Right cardiac atrium (tissue), 5 donors: ENCODE measurements at regions not wholly inside any gene's neighbourhood (a gene's known extent, or its start where the extent isn't known, plus 50 kb on each side); places are given as distances from the start of the nearest gene placed in this dataset.

ENCODE experiments used
- ATAC-seq, 2 donors: fragments of 200-7000 bp; cut with Tn5 transposase; one replicate each; pipeline versions ENCODE4 v1.8.0 to v1.9.1; 2020; ENCODE audit warnings: moderate library complexity in 2 of 2, mild to moderate bottlenecking in 1 of 2
- DNase-seq, 3 donors: peaks; one replicate each; pipeline ENCODE4 v3.0.0-alpha.2; 2020
- H3K27ac ChIP-seq: one replicate; pipeline ENCODE4 v1.5.1; 2013; ENCODE audit warnings: mild to moderate bottlenecking, low read length, control low read depth, moderate library complexity
- H3K27me3 ChIP-seq: one replicate; pipeline ENCODE4 v1.6.1; 2013; ENCODE audit not compliant: control insufficient read depth, insufficient read depth
- H3K4me1 ChIP-seq: one replicate; pipeline ENCODE4 v1.6.1; 2013; ENCODE audit warnings: low read length; ENCODE audit not compliant: control insufficient read depth, insufficient read depth
- H3K4me3 ChIP-seq: one replicate; pipeline ENCODE4 v1.5.1; 2013; ENCODE audit warnings: low read length, control low read depth
- H3K9me3 ChIP-seq: one replicate; pipeline ENCODE4 v1.6.1; 2013; ENCODE audit warnings: low read length; ENCODE audit not compliant: control insufficient read depth
- WGBS: extraction: QIAGEN DNeasy Blood & Tissue Kit; methylation state at CpG from one replicate; pipeline ENCODE4 v1.1.7; 2013; 5-methylcytosine and 5-hydroxymethylcytosine counted together
- intact Hi-C, 4 donors: fragments of 100-400 bp; cut with DNase I; formaldehyde crosslinking; loops; one replicate each; pipeline versions ENCODE4 v1.11.0 to v1.14.0; 2022 to 2023
- donor health status: healthy with polysubstance abuse.
- donor health status: DM: no; HTN: yes; CAD: no.
- donor health status: DM: no; HTN: no; CAD: no.
- donor health status: DM: no; HTN: yes; CAD: no; lungs with severe emphysema.
- donor health status: DM: yes; HTN: yes; CAD: no.

DNA sequence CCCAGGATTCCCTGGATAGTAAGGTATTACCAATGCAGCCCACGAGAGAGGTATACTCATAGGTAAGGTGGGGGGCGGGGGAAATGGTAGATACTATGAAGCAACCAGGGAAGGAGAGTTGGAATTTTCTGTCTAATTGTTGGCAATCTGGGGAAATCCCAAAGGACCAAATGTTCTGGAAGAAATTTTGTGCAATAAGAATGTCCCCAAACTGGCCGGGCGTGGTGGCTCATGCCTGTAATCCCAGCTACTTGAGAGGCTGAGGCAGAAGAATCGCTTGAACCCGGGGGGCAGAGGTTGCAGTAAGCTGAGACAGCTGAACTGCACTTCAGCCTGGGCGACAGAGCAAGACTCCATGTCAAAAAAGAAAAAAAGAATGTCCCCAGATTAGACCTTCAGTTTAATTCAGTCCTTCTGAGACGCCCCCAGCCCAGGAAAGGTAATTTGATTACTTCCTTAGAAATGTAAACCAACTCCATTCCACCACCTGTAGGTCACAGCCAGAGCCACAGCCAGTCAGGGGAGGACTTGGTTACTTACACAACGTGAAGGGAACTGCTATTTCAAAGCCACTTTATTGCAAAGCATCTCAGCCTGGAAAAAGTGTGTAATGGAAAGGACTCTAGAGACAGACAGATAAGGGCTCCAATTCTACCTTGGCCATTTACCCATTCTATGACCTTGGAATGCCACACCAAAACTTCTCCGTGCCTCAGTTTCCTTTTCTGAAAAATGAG, 50.0 kb upstream of the KLF4 start:
- no peak overlapping the region for H3K27ac ChIP-seq
- DNase-seq (peak in 2 of 3 donors; percentile 56 to 71), ATAC-seq (peak; percentile 59 to 80)
- WGBS, result 66% methylated on average over 10 of the region's 10 CpGs
- H3K4me1 ChIP-seq, result no peaks in the 10 kb centered on the region
- H3K4me3 ChIP-seq, result no peak overlapping the region
- no peaks in the 10 kb centered on the region for H3K27me3 ChIP-seq
- H3K9me3 ChIP-seq, result no peaks in the 10 kb centered on the region
- intact Hi-C loops, result no loop called here
